ENCODE measurements at regions not wholly inside any gene's neighbourhood (a gene's known extent, or its start where the extent isn't known, plus 50 kb on each side); places are given as distances from the start of the nearest gene placed in this dataset.

- no peak for DNase-seq (ENCODE audit: low read depth)
- H3K4me3 ChIP-seq (ENCODE audit: low read depth, low read length) = no peak overlapping the region
- no peak for TF ChIP-seq CTCF (conservative IDR thresholded peaks at IDR 0.05; ENCODE audit: low read depth, low read length)
These were observed 488.5 kb upstream of the BTBD3 start for GRCh38 chr20:11429168-11429567.

- TF ChIP-seq CTCF (conservative IDR thresholded peaks at IDR 0.05; ENCODE audit: low read depth, low read length) = no peak
- no peak for DNase-seq (ENCODE audit: low read depth)
- H3K4me3 ChIP-seq (ENCODE audit: low read depth, low read length) = no peak overlapping the region
These were observed 487.7 kb upstream of the BTBD3 start for GRCh38 chr20:11429889-11430519.

DNA sequence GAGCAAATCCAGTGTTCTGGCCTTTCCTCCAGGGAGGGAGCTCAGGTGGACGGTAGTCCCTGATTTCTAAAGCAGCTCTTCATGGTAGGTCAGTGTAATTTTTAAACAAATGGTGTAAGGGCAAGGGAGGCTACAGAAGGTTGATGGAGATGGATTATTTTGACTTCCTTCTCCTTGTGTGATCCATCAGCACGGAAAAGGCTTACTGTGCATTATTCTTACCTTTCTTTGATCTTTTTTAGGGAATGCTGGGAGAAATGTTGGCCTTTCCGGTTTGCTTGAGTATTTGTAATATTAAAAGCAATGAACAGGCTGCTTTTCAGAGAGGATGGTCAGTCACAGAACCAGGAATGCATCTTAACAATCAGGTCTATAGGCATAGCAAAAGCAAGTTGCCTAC, 487.0 kb upstream of the BTBD3 start:
- DNase-seq (ENCODE audit: low read depth) = no peak
- H3K4me3 ChIP-seq (ENCODE audit: low read depth, low read length) = no peak overlapping the region
- no peak for TF ChIP-seq CTCF (conservative IDR thresholded peaks at IDR 0.05; ENCODE audit: low read depth, low read length)

DNA sequence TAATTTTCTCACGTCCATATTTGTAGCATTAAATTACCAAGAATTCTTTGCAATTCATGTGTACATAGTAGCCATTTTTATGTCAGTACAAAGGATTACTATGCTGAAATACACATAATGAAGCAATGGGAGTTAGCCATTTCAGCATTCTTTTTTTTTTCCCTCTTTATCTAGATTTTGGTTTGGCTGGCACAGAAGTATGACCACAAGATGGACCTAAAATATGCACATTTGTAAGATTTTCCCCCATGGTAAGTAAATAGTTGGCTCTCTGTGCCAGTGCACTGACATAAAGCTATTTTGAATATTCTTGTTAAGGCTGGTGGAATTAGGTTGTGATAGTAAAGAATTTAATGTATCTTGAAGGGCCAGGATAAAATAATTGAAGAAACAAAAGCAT, 486.1 kb upstream of the BTBD3 start:
- TF ChIP-seq CTCF (conservative IDR thresholded peaks at IDR 0.05; ENCODE audit: low read depth, low read length) = no peak
- H3K4me3 ChIP-seq (ENCODE audit: low read depth, low read length) = no peak overlapping the region
- no peak for DNase-seq (ENCODE audit: low read depth)

DNA sequence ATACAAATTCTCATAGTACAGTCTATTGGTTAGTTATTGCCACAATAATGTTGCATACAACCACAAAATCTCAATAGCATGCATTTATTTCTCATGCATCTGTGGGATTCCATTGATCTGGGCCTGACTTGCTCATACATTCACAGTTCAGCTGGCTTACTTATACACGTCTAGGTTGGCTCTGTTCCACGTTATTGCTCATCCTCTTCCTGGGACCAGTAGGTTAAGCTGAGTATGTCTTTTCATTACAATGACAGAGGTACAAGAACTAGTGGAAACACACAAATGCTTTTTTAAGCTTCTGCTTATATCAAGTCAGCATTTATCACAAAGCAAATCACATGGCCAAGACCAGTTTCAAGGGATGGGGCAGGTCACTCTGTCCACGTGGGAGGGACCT, 485.3 kb upstream of the BTBD3 start:
- no peak for TF ChIP-seq CTCF (conservative IDR thresholded peaks at IDR 0.05; ENCODE audit: low read depth, low read length)
- H3K4me3 ChIP-seq (ENCODE audit: low read depth, low read length) = no peak overlapping the region
- peak; percentile 64 for DNase-seq (ENCODE audit: low read depth)

- no peak for DNase-seq (ENCODE audit: low read depth)
- H3K4me3 ChIP-seq (ENCODE audit: low read depth, low read length) = no peak overlapping the region
- TF ChIP-seq CTCF (conservative IDR thresholded peaks at IDR 0.05; ENCODE audit: low read depth, low read length) = no peak
These were observed 481.4 kb upstream of the BTBD3 start for GRCh38 chr20:11436113-11436905.

GRCh38 chr20:11437090-11437489, 480.6 kb upstream of the BTBD3 start:
- no peak for TF ChIP-seq CTCF (conservative IDR thresholded peaks at IDR 0.05; ENCODE audit: low read depth, low read length)
- H3K4me3 ChIP-seq (ENCODE audit: low read depth, low read length) = no peak overlapping the region
- no peak for DNase-seq (ENCODE audit: low read depth)
